ENCODE measurements at regions not wholly inside any gene's neighbourhood (a gene's known extent, or its start where the extent isn't known, plus 50 kb on each side); places are given as distances from the start of the nearest gene placed in this dataset.

GRCh38 chr6:208364-208763 is 83.9 kb upstream of the DUSP22 start:
- ATAC-seq, result no peak
- H4K20me1 ChIP-seq (ENCODE audit: insufficient read depth), result no peaks in the 10 kb centered on the region
- H3K4me3 ChIP-seq (replicated peaks in 1 of 2; ENCODE audit: low read depth in 1 of 2, low read length in 2 of 2), result no peak overlapping the region
- H3K79me2 ChIP-seq (ENCODE audit: insufficient read depth, low read length), result no peaks in the 10 kb centered on the region
- H3K4me1 ChIP-seq (ENCODE audit: control insufficient read depth in 1 of 2, insufficient read depth in 2 of 2, low read length in 2 of 2), result no peaks in the 10 kb centered on the region
- TF ChIP-seq ZFX (IDR thresholded peaks at IDR 0.05), result no peak
- TF ChIP-seq SIN3A (IDR thresholded peaks at IDR 0.05; ENCODE audit: low read depth), result no peak
- no peak for TF ChIP-seq ATF3 (IDR thresholded peaks at IDR 0.05)
- no peak for TF ChIP-seq CEBPB (IDR thresholded peaks at IDR 0.05; ENCODE audit: low read depth)
- no peak for TF ChIP-seq EGR1 (IDR thresholded peaks at IDR 0.05; ENCODE audit: low read depth)
- TF ChIP-seq JUND (IDR thresholded peaks at IDR 0.05), result no peak
- no peak for TF ChIP-seq POLR2A (IDR thresholded peaks at IDR 0.05; ENCODE audit: borderline replicate concordance, extremely low read depth, insufficient read depth, insufficient read length)
- no peak for TF ChIP-seq FOSL1 (IDR thresholded peaks at IDR 0.05; ENCODE audit: low read depth)
- TF ChIP-seq YY1 (IDR thresholded peaks at IDR 0.05; ENCODE audit: extremely low read depth, insufficient replicate concordance, low read depth, low read length), result no peak
- TF ChIP-seq TCF7L2 (IDR thresholded peaks at IDR 0.05; ENCODE audit: borderline replicate concordance, extremely low read depth, insufficient read depth, insufficient read length), result no peak
- TF ChIP-seq REST (IDR thresholded peaks at IDR 0.05; ENCODE audit: low read depth), result no peak
- TF ChIP-seq ZNF274 (IDR thresholded peaks at IDR 0.05; ENCODE audit: low read depth, low read length), result no peak
- no peak for TF ChIP-seq EZH2 (IDR thresholded peaks at IDR 0.05)
- no peak for TF ChIP-seq RAD21 (IDR thresholded peaks at IDR 0.05; ENCODE audit: low read depth)
- TF ChIP-seq CBX3 (IDR thresholded peaks at IDR 0.05; ENCODE audit: low read depth), result no peak
- RAD21 ChIA-PET (ENCODE audit: low non-redundant PET in 1 of 2, low total read pairs in 2 of 2, uncharacterized antibody in 2 of 2, unreplicated experiment in 2 of 2), result no interaction called here
- H3K9me2 ChIP-seq (ENCODE audit: insufficient read depth), result no peaks in the 10 kb centered on the region
- peaks cover 16% of the 10 kb centered on the region for H3K27me3 ChIP-seq (ENCODE audit: insufficient read depth, low read length)
- CTCF ChIA-PET, result no interaction called here
- intact Hi-C loops (cut with micrococcal nuclease), result no loop called here
- H3K27ac ChIP-seq (ENCODE audit: low read depth, low read length), result no peak overlapping the region
- H3K9ac ChIP-seq (ENCODE audit: low read length), result no peak overlapping the region
- no TSS peak for BruUV-seq (replicated peaks)
- no peak overlapping the region for H2AFZ ChIP-seq (ENCODE audit: low read depth, low read length, poor library complexity, severe bottlenecking)
- no peaks in the 10 kb centered on the region for H3K36me3 ChIP-seq (ENCODE audit: control insufficient read depth in 1 of 2, insufficient read depth in 2 of 2, low read length in 2 of 2)
- no peak for DNase-seq (ENCODE audit: low read depth, low spot score)
- POLR2A ChIA-PET, result no interaction called here
- H3K4me2 ChIP-seq (ENCODE audit: low read length), result no peak overlapping the region
- no peaks in the 10 kb centered on the region for H3K9me3 ChIP-seq (ENCODE audit: control insufficient read depth in 1 of 2, insufficient read depth in 1 of 2, low read depth in 1 of 2, low read length in 2 of 2)

All from HCT116 (cell line).